Neural cell (in vitro differentiated cells): ENCODE measurements at regions not wholly inside any gene's neighbourhood (a gene's known extent, or its start where the extent isn't known, plus 50 kb on each side); places are given as distances from the start of the nearest gene placed in this dataset.

ENCODE experiments used
- CTCF ChIP-seq: fragments of 450-650 bp; IDR thresholded peaks from 2 replicates; pipeline ENCODE4 v1.5.1; 2014; ENCODE audit warnings: antibody characterized with exemption, mild to moderate bottlenecking, moderate library complexity; ENCODE audit not compliant: poor library complexity, severe bottlenecking
- EZH2 ChIP-seq: fragments of 200-600, 300-800 bp; shearing (Covaris generic), sonication (generic); IDR thresholded peaks from 2 replicates; pipeline ENCODE4 v1.6.1; 2014; ENCODE audit warnings: antibody characterized with exemption, low read length, borderline replicate concordance, mild to moderate bottlenecking; ENCODE audit not compliant: insufficient read depth, poor library complexity, severe bottlenecking
- POLR2AphosphoS5 ChIP-seq: IDR thresholded peaks from 2 replicates; pipeline ENCODE4 v1.6.1; 2012
- RAD21 ChIP-seq: fragments of 450-650 bp; conservative IDR thresholded peaks from 2 replicates; pipeline ENCODE4 v1.6.1; 2014; ENCODE audit warnings: antibody characterized with exemption, mild to moderate bottlenecking, moderate library complexity
- REST ChIP-seq: IDR thresholded peaks from 2 replicates; pipeline ENCODE4 v1.6.1; 2012; ENCODE audit warnings: borderline replicate concordance
- SMC3 ChIP-seq: fragments of 450-650 bp; conservative IDR thresholded peaks from 2 replicates; pipeline ENCODE4 v1.6.1; 2014; ENCODE audit warnings: antibody characterized with exemption, mild to moderate bottlenecking, moderate library complexity; ENCODE audit not compliant: poor library complexity
- TAF1 ChIP-seq: IDR thresholded peaks from 2 replicates; pipeline ENCODE4 v1.6.1; 2012; ENCODE audit warnings: low read depth

GRCh38 chr5:174464504-174465165 lies 259.7 kb upstream of the MSX2 start:
- no peak for TF ChIP-seq CTCF
- no peak for TF ChIP-seq TAF1
- TF ChIP-seq REST = no peak
- TF ChIP-seq RAD21 = no peak
- TF ChIP-seq POLR2AphosphoS5 = no peak
- TF ChIP-seq EZH2 = no peak
- no peak for TF ChIP-seq SMC3
